ENCODE measurements at regions not wholly inside any gene's neighbourhood (a gene's known extent, or its start where the extent isn't known, plus 50 kb on each side); places are given as distances from the start of the nearest gene placed in this dataset.

GRCh38 chr18:55833543-55833942 is 245.6 kb upstream of the TCF4 start:
- no peak for TF ChIP-seq POLR2A (IDR thresholded peaks at IDR 0.05; ENCODE audit: low read depth, low read length)
- no peak for TF ChIP-seq TAF1 (IDR thresholded peaks at IDR 0.05; ENCODE audit: low read depth, low read length)
- TF ChIP-seq POLR2AphosphoS5 (IDR thresholded peaks at IDR 0.05; ENCODE audit: low read depth, low read length) = no peak

All from GM12891 (cell line).